ENCODE measurements at regions not wholly inside any gene's neighbourhood (a gene's known extent, or its start where the extent isn't known, plus 50 kb on each side); places are given as distances from the start of the nearest gene placed in this dataset.

DNA sequence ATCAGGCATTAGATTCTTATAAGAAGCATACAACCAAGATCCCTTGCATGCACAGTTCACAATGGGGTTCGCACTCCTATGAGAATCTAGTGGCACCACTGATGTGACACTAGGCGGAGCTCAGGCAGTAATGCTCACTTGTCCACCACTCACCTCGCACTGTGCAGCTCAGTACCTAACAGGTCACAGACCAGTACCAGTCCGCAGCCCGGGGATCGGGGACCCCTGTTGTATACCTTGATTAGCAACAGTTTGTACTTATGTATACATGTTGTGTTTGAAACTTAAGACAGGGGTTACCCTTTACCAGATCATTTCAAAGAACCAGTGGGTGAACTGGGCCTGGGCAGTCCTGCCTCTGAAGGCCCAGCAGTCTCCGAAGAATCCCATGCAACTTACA lies 103.7 kb downstream of the PMP22 start:
- Histone ChIP-seq H3K9me3 (no peaks in the 10 kb centered on the region), H3K27ac (no peak overlapping the region), H3K36me3 (no peaks in the 10 kb centered on the region), H3K4me3 (no peak overlapping the region), H3K27me3 (peaks cover 0 to 6% of the 10 kb centered on the region in 2 donors), H3K4me1 (no peaks in the 10 kb centered on the region)
- TF ChIP-seq POLR2A (IDR thresholded peaks at IDR 0.05) = no peak
- TF ChIP-seq, protein P1, sequence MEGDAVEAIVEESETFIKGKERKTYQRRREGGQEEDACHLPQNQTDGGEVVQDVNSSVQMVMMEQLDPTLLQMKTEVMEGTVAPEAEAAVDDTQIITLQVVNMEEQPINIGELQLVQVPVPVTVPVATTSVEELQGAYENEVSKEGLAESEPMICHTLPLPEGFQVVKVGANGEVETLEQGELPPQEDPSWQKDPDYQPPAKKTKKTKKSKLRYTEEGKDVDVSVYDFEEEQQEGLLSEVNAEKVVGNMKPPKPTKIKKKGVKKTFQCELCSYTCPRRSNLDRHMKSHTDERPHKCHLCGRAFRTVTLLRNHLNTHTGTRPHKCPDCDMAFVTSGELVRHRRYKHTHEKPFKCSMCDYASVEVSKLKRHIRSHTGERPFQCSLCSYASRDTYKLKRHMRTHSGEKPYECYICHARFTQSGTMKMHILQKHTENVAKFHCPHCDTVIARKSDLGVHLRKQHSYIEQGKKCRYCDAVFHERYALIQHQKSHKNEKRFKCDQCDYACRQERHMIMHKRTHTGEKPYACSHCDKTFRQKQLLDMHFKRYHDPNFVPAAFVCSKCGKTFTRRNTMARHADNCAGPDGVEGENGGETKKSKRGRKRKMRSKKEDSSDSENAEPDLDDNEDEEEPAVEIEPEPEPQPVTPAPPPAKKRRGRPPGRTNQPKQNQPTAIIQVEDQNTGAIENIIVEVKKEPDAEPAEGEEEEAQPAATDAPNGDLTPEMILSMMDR (IDR thresholded peaks at IDR 0.05) = no peak
- no peak for DNase-seq
- intact Hi-C loops (cut with DNase I; ENCODE audit: low total_unique reads) = no loop called here

DNA sequence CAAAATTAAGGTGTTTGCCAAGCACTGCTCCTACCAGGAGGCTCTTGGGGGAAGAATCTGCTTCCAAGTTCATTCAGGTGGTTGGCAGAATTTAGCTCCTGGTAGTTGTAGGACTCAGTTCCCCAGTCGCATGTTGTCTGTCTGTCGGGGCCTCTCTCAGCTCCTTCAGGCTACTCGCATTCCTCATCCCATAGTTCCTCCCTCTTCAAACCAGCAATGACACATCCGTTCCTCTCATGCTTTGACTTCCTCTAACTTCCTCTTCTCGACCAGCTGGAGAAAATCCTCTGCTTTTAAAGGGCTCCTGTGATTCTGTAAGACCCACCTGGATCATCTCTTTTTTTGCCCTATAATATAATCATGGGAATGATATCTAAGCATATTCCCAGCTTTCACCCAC lies 108.1 kb downstream of the PMP22 start:
- DNase-seq = no peak
- no peaks in the 10 kb centered on the region for H3K9me3 ChIP-seq
- intact Hi-C loops (cut with DNase I; ENCODE audit: low total_unique reads) = no loop called here
- no peaks in the 10 kb centered on the region for H3K36me3 ChIP-seq
- H3K4me3 ChIP-seq = no peak overlapping the region
- no peaks in the 10 kb centered on the region for H3K4me1 ChIP-seq
- H3K27ac ChIP-seq = no peak overlapping the region
- no peak for TF ChIP-seq POLR2A (IDR thresholded peaks at IDR 0.05)
- peaks cover 0 to 6% of the 10 kb centered on the region in 2 donors for H3K27me3 ChIP-seq

DNA sequence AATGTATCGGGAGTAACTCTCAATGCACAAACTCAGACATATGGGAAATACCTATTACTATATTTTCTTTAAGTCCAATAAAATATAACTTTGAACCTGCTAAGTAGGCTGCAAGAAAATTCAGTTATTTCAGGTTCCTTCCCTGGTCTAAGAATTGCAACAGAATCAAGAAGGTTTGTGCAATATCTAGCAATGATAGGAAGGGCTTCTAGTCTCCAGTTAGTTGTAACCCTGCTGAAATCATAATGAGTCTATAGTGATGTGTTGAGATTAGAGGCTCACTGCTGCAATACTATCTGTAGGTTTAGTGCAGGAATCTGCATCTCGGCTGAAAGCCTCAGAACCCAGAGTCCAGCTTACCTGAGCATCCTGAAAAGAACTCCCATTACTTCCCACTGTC lies 110.5 kb downstream of the PMP22 start:
- Histone ChIP-seq H3K4me3 (no peak overlapping the region), H3K27me3 (no peaks in the 10 kb centered on the region), H3K4me1 (no peaks in the 10 kb centered on the region), H3K27ac (no peak overlapping the region), H3K36me3 (no peaks in the 10 kb centered on the region), H3K9me3 (no peaks in the 10 kb centered on the region)
- no peak for TF ChIP-seq POLR2A (IDR thresholded peaks at IDR 0.05)
- TF ChIP-seq, protein P1 (IDR thresholded peaks at IDR 0.05) = no peak
- DNase-seq = no peak
- intact Hi-C loops (cut with DNase I; ENCODE audit: low total_unique reads) = no loop called here

DNA sequence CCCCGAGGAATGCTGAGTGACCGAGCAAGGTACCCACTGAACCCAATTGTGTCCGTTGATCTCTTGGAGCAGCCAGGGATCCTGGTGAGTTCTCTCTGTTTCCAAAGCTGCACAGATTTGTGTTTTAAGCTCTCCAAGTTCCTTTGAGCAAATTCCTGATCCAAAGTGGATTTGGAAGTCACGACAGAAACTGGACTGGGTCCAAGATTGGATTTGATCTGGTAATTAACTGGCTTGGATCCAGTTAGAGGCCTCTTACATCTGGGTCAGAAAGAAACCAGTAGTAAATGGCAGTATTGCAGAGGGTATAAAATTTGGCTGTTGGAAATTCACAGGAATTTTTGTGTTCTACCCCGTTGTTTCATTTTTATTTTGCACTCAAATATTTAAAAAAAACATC lies 119.5 kb downstream of the PMP22 start:
- H3K4me3 ChIP-seq = no peak overlapping the region
- no peaks in the 10 kb centered on the region for H3K4me1 ChIP-seq
- no peak for DNase-seq
- TF ChIP-seq, protein P1 (IDR thresholded peaks at IDR 0.05) = no peak
- TF ChIP-seq POLR2A (IDR thresholded peaks at IDR 0.05) = no peak
- H3K27ac ChIP-seq = no peak overlapping the region
- intact Hi-C loops (cut with DNase I; ENCODE audit: low total_unique reads) = no loop called here
- H3K27me3 ChIP-seq = no peaks in the 10 kb centered on the region
- no peaks in the 10 kb centered on the region for H3K9me3 ChIP-seq
- H3K36me3 ChIP-seq = no peaks in the 10 kb centered on the region

DNA sequence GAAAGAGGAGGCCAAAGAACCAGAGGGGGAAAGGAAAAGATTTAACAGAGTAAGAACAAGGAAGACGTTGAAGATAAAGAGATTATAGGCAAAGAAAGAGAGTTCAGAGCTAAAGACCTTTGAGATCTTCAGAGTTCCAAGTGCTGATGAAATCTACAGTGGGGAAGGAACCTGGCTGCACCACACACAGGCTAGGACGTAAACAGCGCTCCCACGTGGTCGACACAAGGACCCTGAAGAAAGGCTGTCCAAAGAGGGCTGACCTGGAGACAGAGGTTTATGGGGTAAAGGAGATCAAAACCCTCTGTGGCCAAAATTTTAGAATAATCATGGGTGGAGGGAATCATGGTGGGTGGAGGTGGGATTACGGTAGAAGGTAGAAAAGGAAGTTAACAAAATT lies 121.6 kb downstream of the PMP22 start:
- DNase-seq = no peak
- TF ChIP-seq, protein P1 (IDR thresholded peaks at IDR 0.05) = no peak
- TF ChIP-seq POLR2A (IDR thresholded peaks at IDR 0.05) = no peak
- Histone ChIP-seq H3K4me3 (no peak overlapping the region), H3K27me3 (no peaks in the 10 kb centered on the region), H3K36me3 (no peaks in the 10 kb centered on the region), H3K9me3 (no peaks in the 10 kb centered on the region), H3K4me1 (no peaks in the 10 kb centered on the region), H3K27ac (no peak overlapping the region)
- intact Hi-C loops (cut with DNase I; ENCODE audit: low total_unique reads) = no loop called here

DNA sequence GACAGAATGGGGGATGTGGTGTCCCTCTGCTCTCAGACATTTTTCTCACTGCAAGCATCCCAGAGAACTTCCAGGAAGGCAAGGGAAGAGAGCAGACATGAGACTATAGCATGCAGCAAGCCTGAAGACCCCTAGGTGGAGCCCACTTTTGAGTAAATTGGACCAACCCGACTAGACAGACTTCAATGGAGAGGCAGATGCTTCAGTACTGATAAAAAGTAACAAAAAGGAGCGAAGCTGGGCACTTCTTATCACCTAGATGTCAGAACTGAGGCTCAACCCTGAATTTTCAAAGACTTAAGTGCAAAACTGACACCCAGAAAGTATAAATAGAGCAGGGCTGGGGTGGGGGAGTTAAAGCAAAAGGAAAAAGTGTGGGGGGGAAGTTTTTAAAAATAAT lies 130.8 kb downstream of the PMP22 start:
- no peak overlapping the region for H3K27ac ChIP-seq
- H3K27me3 ChIP-seq = no peaks in the 10 kb centered on the region
- no peak overlapping the region for H3K4me3 ChIP-seq
- no peak for TF ChIP-seq POLR2A (IDR thresholded peaks at IDR 0.05)
- TF ChIP-seq, protein P1 (IDR thresholded peaks at IDR 0.05) = no peak
- H3K9me3 ChIP-seq = no peaks in the 10 kb centered on the region
- no peaks in the 10 kb centered on the region for H3K4me1 ChIP-seq
- DNase-seq = no peak
- no peaks in the 10 kb centered on the region for H3K36me3 ChIP-seq
- intact Hi-C loops (cut with DNase I; ENCODE audit: low total_unique reads) = no loop called here

Data from uterus (tissue), 3 donors.